HG03342 (cell line): ENCODE measurements at regions not wholly inside any gene's neighbourhood (a gene's known extent, or its start where the extent isn't known, plus 50 kb on each side); places are given as distances from the start of the nearest gene placed in this dataset.
"Not testable (repeated sequence)": the region's sequence is repeated elsewhere in the genome, so short reads cannot be mapped to it uniquely, and the experiment has no call there.

Source experiments
- ATAC-seq: cut with Tn5 transposase; IDR thresholded peaks from one replicate; pipeline ENCODE4 v1.9.1; 2021; ENCODE audit warnings: mild to moderate bottlenecking, moderate library complexity; ENCODE audit not compliant: unreplicated experiment

GRCh38 chr10:27390681-27391080, 113.4 kb upstream of the RAB18 start:
- no peak for ATAC-seq

DNA sequence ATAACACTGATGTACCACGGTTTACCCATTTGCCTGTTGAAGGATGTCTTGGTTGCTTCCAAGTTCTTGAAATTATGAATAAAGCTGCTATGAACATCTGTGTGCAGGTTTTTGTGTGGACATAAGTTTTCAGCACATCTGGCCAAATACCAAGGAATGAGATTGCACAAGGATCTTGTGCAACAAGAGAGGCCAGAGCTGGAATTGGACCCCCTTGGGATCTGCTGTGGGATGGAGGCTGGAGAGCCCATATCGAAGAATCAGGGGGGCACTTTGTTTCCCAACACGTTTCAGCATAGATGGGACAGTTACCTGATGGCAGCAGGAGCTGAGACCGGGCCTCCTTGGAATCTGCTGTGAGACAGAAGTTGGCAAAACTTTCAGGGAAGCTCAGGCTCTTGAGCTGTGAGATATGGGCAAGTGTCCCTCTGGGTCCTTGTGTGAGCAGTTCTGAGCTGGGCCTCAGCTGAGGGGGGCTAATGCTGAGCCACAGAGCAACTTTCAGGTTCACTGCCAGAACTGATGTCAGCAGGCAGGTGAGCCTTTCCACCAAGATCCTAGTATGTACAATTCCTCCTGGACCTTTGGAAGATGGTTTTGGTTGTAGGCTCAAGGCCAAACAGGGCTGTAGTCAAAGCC, 115.2 kb upstream of the RAB18 start:
- no peak for ATAC-seq

- ATAC-seq: no peak
Measured at GRCh38 chr10:27383595-27384542, 120.2 kb upstream of the RAB18 start.

DNA sequence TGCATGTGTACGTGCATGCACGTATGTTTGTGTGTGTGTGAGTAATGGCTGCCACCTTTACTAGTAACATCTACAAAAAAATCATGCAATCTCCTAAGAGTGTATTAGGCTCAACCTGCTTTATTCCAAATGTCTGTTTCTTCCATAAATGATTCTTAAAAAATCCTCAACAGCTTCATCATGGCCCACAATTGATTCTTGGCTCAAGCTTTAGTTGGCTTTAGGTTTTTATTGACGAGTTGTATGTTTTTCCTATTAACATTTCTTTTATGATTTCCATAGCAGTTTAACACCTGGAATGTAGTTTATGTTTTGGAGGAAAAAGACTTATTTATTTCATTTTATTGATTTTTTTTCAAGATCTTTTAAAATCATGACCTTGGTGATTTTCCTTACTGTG, 121.9 kb upstream of the RAB18 start:
- ATAC-seq: no peak

- ATAC-seq: no peak
Measured at GRCh38 chr10:27380929-27381358, 123.2 kb upstream of the RAB18 start.

GRCh38 chr10:27379041-27379440, 125.1 kb upstream of the RAB18 start:
- not testable (repeated sequence) for ATAC-seq

DNA sequence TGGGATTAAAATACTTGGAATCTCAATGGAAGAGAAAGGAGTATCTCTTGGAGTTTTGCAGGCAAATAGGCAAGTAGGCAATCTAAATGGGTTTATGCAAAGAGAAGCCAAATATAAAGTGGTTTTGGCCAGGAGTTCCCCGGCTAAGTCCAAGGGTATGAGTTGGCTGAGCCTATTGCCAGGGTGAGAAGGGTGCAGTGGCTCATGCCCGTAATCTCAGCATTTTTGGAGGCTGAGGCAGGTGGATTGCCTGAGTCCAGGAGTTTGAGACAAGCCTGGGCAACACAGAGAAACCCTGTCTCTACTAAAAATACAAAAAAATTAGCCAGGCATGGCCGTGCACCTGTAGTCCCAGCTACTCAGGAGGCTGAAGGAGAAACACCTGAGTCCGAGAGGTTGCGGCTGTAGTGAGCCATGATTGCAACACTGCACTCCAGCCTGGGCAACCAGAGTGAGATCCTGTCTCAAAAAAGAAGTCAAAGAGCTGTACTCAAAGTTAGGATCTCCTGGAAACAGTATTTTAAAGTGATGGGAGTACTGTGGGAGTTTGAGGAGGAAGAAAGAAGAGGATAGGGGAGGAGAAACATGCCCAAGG, 130.4 kb upstream of the RAB18 start:
- no peak for ATAC-seq

- no peak for ATAC-seq
Measured at GRCh38 chr10:27372095-27372494, 131.5 kb upstream of the ACBD5 start.

GRCh38 chr10:27371375-27371774, 130.8 kb upstream of the ACBD5 start:
- ATAC-seq: not testable (repeated sequence)

- no peak for ATAC-seq
Measured at GRCh38 chr10:27369880-27370279, 129.3 kb upstream of the ACBD5 start.

DNA sequence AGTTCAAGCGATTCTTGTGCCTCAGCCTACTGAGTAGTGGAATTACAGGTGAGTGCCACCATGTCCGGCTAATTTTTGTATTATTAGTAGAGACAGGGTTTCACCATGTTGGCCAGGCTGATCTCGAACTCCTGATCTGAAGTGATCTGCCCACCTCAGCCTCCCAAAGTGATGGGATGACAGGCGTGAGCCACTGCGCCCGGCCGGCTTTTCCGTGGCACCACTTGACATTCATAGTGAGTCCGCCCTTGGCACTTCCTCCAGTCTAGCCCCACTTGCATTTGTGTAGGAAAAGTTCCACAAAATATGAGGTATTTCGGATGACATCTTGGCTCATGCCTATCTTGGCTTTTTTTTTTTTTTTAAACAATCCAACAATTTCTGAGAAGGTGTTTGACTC, 128.1 kb upstream of the ACBD5 start:
- no peak for ATAC-seq

- no peak for ATAC-seq
Measured at GRCh38 chr10:27366769-27367168, 126.2 kb upstream of the ACBD5 start.

DNA sequence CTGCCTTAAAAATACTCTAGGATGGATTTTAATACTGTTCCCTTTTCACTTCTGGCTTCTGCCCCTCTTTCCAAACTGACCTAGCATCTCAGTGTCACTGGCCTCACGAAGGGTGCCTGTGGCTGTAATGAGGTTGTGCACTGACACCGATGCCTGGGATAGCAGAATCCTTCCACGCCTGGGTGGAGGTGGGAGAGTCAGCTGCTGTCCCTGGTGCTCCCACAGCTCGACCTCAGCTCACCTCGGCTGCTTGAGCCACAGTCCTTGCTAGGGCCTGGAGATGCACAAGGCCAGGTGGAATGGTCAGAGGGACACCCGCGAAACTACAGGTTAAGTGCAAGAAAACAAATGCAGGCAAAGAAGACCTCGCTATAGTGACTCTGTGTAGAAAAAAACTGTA, 123.4 kb upstream of the ACBD5 start:
- no peak for ATAC-seq

GRCh38 chr10:27360581-27361172, 120.1 kb upstream of the ACBD5 start:
- peak; percentile 95 for ATAC-seq

DNA sequence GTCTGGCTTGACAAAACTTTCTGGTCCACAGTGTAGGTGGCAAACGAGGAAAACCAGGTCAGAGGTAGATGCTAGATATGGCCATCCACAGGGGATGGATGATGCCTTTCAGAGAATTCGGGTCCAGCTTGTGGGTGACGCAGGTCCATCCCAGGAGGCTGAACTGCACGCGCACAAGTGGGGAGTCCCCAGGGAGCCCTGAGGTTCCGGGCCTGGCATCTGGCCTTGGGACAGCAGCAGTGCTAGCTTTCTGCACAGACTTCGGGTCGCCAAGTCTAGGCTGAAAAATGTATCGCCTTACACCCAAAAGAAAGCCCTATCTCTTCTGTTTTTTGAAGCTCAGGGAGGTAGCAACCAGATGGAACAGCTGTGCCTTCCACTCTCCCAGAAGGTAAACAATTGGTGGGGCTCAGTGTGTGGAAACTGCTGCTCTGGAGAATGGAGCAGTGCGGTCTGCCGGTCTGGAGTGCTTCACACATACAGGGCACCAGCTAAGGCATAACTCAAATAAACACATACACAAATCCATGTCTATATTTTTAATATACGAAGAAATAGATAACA, 119.3 kb upstream of the ACBD5 start:
- no peak for ATAC-seq

- ATAC-seq: no peak
Measured at GRCh38 chr10:27356738-27357137, 116.1 kb upstream of the ACBD5 start.

GRCh38 chr10:27355918-27356573, 115.4 kb upstream of the ACBD5 start:
- no peak for ATAC-seq

DNA sequence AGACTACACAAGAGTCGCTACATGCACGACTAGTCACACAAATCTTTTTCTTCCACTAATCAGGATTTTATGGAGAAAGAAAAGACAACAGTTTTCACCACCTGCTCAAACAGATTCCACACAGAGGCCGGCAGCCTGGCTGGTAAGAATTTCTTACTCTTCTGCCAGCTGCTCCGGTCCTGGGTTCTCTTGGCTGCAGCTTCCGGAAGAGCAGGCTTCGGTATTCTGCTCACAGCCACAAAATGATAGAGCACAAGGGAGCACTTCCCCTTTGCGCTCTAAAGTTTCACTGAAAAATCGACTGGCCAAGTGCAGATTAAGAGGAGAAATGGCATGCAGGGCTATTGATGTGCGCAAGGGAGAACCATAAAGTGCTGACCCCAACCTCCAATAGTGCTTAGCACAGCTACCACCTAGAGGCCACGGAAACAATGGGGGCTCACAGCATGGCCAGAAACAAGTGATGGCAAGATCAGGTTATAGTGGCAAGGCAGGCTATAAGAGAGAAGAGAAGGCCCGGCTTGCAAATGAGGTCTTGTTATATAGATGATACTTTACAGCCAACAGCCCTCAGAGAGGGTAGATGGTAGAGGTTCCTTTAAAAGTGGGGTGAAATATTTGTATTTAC, 114.2 kb upstream of the ACBD5 start:
- peak; percentile 95 for ATAC-seq

- ATAC-seq: peak; percentile 1
Measured at GRCh38 chr10:27354100-27354499, 113.5 kb upstream of the ACBD5 start.

- ATAC-seq: no peak
Measured at GRCh38 chr10:27349987-27350386, 109.4 kb upstream of the ACBD5 start.
